K562 (cell line): ENCODE measurements at regions not wholly inside any gene's neighbourhood (a gene's known extent, or its start where the extent isn't known, plus 50 kb on each side); places are given as distances from the start of the nearest gene placed in this dataset.

ENCODE experiments used
- BCOR ChIP-seq: fragments of 450-650 bp; IDR thresholded peaks from 2 replicates; pipeline ENCODE4 v1.6.1; 2016
- BHLHE40 ChIP-seq: IDR thresholded peaks from 2 replicates; pipeline ENCODE4 v1.6.1; 2011; ENCODE audit warnings: low read length, improper control_type of control experiment
- BRCA1 ChIP-seq, 2 experiments: fragments of 450-650 bp in 1 of 2; sonication (generic) in 1 of 2; formaldehyde crosslinking in 1 of 2; IDR thresholded peaks; 2 replicates each; pipeline versions ENCODE4 v1.5.0 to v1.6.1; 2017 to 2020; ENCODE audit warnings: mild to moderate bottlenecking in 1 of 2, missing genetic modification reagents in 1 of 2
- CREB5 ChIP-seq: fragments of 250-450 bp; sonication (Bioruptor Pico); IDR thresholded peaks from 2 replicates; pipeline ENCODE4 v1.5.0; 2020; ENCODE audit warnings: mild to moderate bottlenecking
- DEAF1 ChIP-seq: fragments of 450-650 bp; formaldehyde crosslinking; IDR thresholded peaks from 2 replicates; pipeline ENCODE4 v1.4.0; 2020; ENCODE audit warnings: mild to moderate bottlenecking, moderate library complexity
- ELF1 ChIP-seq: fragments of 200-800 bp; sonication (Bioruptor generic); IDR thresholded peaks from 2 replicates; pipeline ENCODE4 v1.6.1; 2016; ENCODE audit warnings: missing genetic modification characterization, missing compliant biosample characterization
- ELK3 ChIP-seq: fragments of 450-650 bp; formaldehyde crosslinking; IDR thresholded peaks from 2 replicates; pipeline ENCODE4 v1.4.0; 2020; ENCODE audit warnings: mild to moderate bottlenecking
- GTF2A2 ChIP-seq: IDR thresholded peaks from 2 replicates; pipeline ENCODE4 v1.6.1; 2016; ENCODE audit warnings: mild to moderate bottlenecking, missing genetic modification characterization, missing compliant biosample characterization
- IFI16 ChIP-seq: fragments of 250-450 bp; sonication (Bioruptor Pico); IDR thresholded peaks from 2 replicates; pipeline ENCODE4 v2.1.2; 2022; ENCODE audit warnings: mild to moderate bottlenecking, inconsistent platforms
- SMARCE1 ChIP-seq: fragments of 450-650 bp; IDR thresholded peaks from 2 replicates; pipeline ENCODE4 v1.7.1; 2016; ENCODE audit warnings: mild to moderate bottlenecking
- TEAD1 ChIP-seq, 2 experiments: fragments of 450-650 bp in 1 of 2; sonication (generic) in 1 of 2; formaldehyde crosslinking; IDR thresholded peaks; 2 replicates each; pipeline versions ENCODE4 v1.4.0 to v1.8.0; 2020 to 2022; ENCODE audit warnings: mild to moderate bottlenecking in 2 of 2, missing genetic modification reagents in 1 of 2
- VEZF1 ChIP-seq: fragments of 200-800 bp; sonication (Bioruptor generic); IDR thresholded peaks from 2 replicates; pipeline ENCODE4 v1.6.1; 2017; ENCODE audit warnings: missing genetic modification characterization, missing compliant biosample characterization
- ZBTB26 ChIP-seq: fragments of 450-650 bp; formaldehyde crosslinking; IDR thresholded peaks from 2 replicates; pipeline ENCODE4 v1.4.0; 2022; ENCODE audit warnings: missing genetic modification characterization
- ZNF197 ChIP-seq: fragments of 200-800 bp; sonication (Bioruptor generic); IDR thresholded peaks from 2 replicates; pipeline ENCODE4 v1.6.1; 2016; ENCODE audit warnings: low read depth, missing genetic modification characterization, missing compliant biosample characterization
- ZNF431 ChIP-seq: sonication (generic); formaldehyde crosslinking; IDR thresholded peaks from 2 replicates; pipeline ENCODE4 v1.8.0; 2022; ENCODE audit warnings: mild to moderate bottlenecking, missing genetic modification reagents
- TF ChIP-seq, protein P1 (sequence below): fragments of 450-650 bp; IDR thresholded peaks from 2 replicates; pipeline ENCODE4 v1.6.1; 2017; ENCODE audit warnings: antibody characterized with exemption, mild to moderate bottlenecking

DNA sequence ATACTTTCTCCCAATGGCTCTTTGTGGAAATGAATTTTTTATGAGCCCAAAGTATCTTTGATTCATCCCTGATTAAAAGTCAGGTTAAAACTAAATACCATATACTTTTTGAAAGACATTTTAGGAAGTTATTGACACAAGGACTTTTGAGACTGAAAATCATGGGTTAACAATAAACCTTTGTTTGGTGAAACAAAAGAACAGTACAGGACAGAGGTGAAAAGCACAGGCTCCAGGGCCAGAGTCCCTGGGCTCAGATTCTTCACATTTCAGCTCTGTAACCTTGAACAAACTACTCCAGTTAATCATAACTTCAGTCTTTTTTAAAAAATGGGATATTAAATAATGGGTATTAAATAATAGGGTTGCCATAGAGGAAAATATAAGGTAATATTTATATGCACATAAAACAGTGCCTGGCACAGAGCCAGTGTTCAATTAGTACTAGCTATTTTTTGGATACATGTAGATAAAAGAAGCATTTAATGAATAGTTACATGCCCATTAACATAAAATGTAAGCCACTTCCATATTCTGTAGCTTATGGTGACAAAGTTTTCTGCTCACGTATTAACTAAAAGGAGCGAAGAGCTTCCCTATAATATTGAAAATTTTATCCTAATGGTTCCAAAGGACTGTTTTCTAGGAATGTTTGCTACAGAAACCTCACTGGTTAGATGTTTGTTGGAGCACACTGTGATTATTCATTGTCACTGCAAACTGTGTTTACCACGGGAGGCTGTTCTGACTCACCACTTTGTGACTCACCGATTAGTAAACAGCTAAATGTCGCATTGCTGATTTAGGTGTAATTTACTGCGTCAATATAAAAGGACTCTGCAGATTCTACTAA lies 255.4 kb downstream of the DAD1 start (continued):
- TF ChIP-seq ELF1 (tag) (no peak), CREB5 (CRISPR knock-in tag) (no peak), SMARCE1 (peak; percentile 94), TEAD1 (CRISPR knock-in tag; IDR thresholded peaks at IDR 0.05) (no peak), IFI16 (CRISPR knock-in tag) (no peak), BRCA1 (IDR thresholded peaks at IDR 0.05) (no peak), BRCA1 (CRISPR knock-in tag; IDR thresholded peaks at IDR 0.05) (no peak), ZNF197 (CRISPR knock-in tag) (no peak), BHLHE40 (0 out of 2 replicates have a peak, but pooled peaks have one; percentile 16), GTF2A2 (tag) (no peak), DEAF1 (CRISPR knock-in tag) (no peak), ZBTB26 (CRISPR knock-in tag) (no peak), BCOR (no peak), ZNF431 (CRISPR knock-in tag) (no peak), ELK3 (CRISPR knock-in tag) (no peak), VEZF1 (no peak)
- TF ChIP-seq, protein P1, sequence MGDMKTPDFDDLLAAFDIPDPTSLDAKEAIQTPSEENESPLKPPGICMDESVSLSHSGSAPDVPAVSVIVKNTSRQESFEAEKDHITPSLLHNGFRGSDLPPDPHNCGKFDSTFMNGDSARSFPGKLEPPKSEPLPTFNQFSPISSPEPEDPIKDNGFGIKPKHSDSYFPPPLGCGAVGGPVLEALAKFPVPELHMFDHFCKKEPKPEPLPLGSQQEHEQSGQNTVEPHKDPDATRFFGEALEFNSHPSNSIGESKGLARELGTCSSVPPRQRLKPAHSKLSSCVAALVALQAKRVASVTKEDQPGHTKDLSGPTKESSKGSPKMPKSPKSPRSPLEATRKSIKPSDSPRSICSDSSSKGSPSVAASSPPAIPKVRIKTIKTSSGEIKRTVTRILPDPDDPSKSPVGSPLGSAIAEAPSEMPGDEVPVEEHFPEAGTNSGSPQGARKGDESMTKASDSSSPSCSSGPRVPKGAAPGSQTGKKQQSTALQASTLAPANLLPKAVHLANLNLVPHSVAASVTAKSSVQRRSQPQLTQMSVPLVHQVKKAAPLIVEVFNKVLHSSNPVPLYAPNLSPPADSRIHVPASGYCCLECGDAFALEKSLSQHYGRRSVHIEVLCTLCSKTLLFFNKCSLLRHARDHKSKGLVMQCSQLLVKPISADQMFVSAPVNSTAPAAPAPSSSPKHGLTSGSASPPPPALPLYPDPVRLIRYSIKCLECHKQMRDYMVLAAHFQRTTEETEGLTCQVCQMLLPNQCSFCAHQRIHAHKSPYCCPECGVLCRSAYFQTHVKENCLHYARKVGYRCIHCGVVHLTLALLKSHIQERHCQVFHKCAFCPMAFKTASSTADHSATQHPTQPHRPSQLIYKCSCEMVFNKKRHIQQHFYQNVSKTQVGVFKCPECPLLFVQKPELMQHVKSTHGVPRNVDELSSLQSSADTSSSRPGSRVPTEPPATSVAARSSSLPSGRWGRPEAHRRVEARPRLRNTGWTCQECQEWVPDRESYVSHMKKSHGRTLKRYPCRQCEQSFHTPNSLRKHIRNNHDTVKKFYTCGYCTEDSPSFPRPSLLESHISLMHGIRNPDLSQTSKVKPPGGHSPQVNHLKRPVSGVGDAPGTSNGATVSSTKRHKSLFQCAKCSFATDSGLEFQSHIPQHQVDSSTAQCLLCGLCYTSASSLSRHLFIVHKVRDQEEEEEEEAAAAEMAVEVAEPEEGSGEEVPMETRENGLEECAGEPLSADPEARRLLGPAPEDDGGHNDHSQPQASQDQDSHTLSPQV: no peak
